ENCODE measurements at regions not wholly inside any gene's neighbourhood (a gene's known extent, or its start where the extent isn't known, plus 50 kb on each side); places are given as distances from the start of the nearest gene placed in this dataset.

- TF ChIP-seq PREB (CRISPR knock-in tag; IDR thresholded peaks at IDR 0.05; ENCODE audit: borderline replicate concordance) (no peak), ERG (CRISPR knock-in tag; IDR thresholded peaks at IDR 0.05) (no peak), GRHL2 (CRISPR knock-in tag; IDR thresholded peaks at IDR 0.05; ENCODE audit: insufficient replicate concordance, severe bottlenecking) (no peak), JAZF1 (CRISPR knock-in tag; IDR thresholded peaks at IDR 0.05) (no peak), HMGXB4 (CRISPR knock-in tag; IDR thresholded peaks at IDR 0.05) (no peak), ATF3 (CRISPR knock-in tag; conservative IDR thresholded peaks at IDR 0.05) (no peak), ETV6 (CRISPR knock-in tag; IDR thresholded peaks at IDR 0.05) (no peak), NFE2L1 (CRISPR knock-in tag; IDR thresholded peaks at IDR 0.05) (no peak), MXD4 (CRISPR knock-in tag; IDR thresholded peaks at IDR 0.05; ENCODE audit: borderline replicate concordance) (no peak), SMAD3 (CRISPR knock-in tag; IDR thresholded peaks at IDR 0.05; ENCODE audit: borderline replicate concordance) (no peak), ATF2 (CRISPR knock-in tag; IDR thresholded peaks at IDR 0.05; ENCODE audit: borderline replicate concordance, low read depth) (no peak), EMX1 (CRISPR knock-in tag; IDR thresholded peaks at IDR 0.05) (no peak), PRDM15 (CRISPR knock-in tag; IDR thresholded peaks at IDR 0.05) (no peak), ZNF121 (CRISPR knock-in tag; IDR thresholded peaks at IDR 0.05) (no peak), MLX (CRISPR knock-in tag; IDR thresholded peaks at IDR 0.05) (no peak), RELA (CRISPR knock-in tag; IDR thresholded peaks at IDR 0.05; ENCODE audit: borderline replicate concordance) (no peak)
- no peaks in the 10 kb centered on the region for H3K36me3 Mint-ChIP-seq
- ATAC-seq (no peak), DNase-seq (ENCODE audit: low spot score) (no peak)
- H3K27me3 Mint-ChIP-seq (ENCODE audit: low read depth): no peaks in the 10 kb centered on the region; the same call in 1 of the 2 replicates
- ChIA-PET POLR2A (no interaction called here), CTCF (no interaction called here)
- H3K9me3 Mint-ChIP-seq: peaks cover 15% of the 10 kb centered on the region
- H3K4me1 Mint-ChIP-seq: no peaks in the 10 kb centered on the region
- H3K4me3 Mint-ChIP-seq: no peak overlapping the region
- no peak overlapping the region for H3K27ac Mint-ChIP-seq
Measured at GRCh38 chr19:29420065-29420464, 105.7 kb upstream of the VSTM2B start.

Measured in WTC11 (cell line).